ENCODE measurements at regions not wholly inside any gene's neighbourhood (a gene's known extent, or its start where the extent isn't known, plus 50 kb on each side); places are given as distances from the start of the nearest gene placed in this dataset.

DNA sequence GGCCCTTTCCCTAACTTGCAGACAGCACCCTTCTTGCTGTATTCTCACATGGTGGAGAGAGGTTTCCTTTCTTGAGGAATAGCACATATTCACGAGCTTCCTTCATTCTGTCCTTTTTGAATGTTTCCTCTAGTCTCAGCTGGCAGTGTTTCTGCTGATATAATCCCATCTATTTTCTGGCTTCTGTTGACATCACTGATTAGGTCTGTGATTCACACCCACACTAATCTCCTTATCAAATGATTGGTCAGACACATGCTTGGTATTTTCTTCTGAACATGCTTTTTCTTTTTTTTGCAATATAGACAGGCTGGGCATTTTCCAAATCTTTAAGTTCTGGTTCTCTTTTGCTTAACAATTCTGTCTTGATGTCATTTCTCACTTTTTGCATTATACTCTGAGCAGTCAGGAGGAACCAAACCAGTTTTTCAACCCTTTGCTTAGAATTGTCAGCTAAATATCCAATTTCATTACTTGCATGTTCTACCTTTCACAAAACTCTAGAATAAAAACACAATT, 65.4 kb downstream of the OXSM start:
- no peak for TF ChIP-seq EZH2phosphoT487 (IDR thresholded peaks at IDR 0.05; ENCODE audit: low read depth)
- TF ChIP-seq, protein P1, sequence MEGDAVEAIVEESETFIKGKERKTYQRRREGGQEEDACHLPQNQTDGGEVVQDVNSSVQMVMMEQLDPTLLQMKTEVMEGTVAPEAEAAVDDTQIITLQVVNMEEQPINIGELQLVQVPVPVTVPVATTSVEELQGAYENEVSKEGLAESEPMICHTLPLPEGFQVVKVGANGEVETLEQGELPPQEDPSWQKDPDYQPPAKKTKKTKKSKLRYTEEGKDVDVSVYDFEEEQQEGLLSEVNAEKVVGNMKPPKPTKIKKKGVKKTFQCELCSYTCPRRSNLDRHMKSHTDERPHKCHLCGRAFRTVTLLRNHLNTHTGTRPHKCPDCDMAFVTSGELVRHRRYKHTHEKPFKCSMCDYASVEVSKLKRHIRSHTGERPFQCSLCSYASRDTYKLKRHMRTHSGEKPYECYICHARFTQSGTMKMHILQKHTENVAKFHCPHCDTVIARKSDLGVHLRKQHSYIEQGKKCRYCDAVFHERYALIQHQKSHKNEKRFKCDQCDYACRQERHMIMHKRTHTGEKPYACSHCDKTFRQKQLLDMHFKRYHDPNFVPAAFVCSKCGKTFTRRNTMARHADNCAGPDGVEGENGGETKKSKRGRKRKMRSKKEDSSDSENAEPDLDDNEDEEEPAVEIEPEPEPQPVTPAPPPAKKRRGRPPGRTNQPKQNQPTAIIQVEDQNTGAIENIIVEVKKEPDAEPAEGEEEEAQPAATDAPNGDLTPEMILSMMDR (IDR thresholded peaks at IDR 0.05; ENCODE audit: low read depth, low read length): no peak

Measured in OCI-LY3 (cell line).